Neuron (in vitro differentiated cells): ENCODE measurements at regions not wholly inside any gene's neighbourhood (a gene's known extent, or its start where the extent isn't known, plus 50 kb on each side); places are given as distances from the start of the nearest gene placed in this dataset.

Experiments used
- H2AFZ ChIP-seq: one replicate; pipeline ENCODE4 v1.6.1; 2013; ENCODE audit warnings: low read depth, mild to moderate bottlenecking, inconsistent platforms, low read length, moderate library complexity
- H3K27me3 ChIP-seq: one replicate; pipeline ENCODE4 v1.6.1; 2013; ENCODE audit warnings: low read length; ENCODE audit not compliant: insufficient read depth
- H3K36me3 ChIP-seq: one replicate; pipeline ENCODE4 v1.6.1; 2013; ENCODE audit warnings: low read length; ENCODE audit not compliant: insufficient read depth
- H3K4me1 ChIP-seq: one replicate; pipeline ENCODE4 v1.6.1; 2013; ENCODE audit warnings: low read length; ENCODE audit not compliant: insufficient read depth
- H3K4me3 ChIP-seq: 2 replicates; pipeline ENCODE4 v1.5.1; 2013; ENCODE audit warnings: mild to moderate bottlenecking, low read length, moderate library complexity
- H3K9me3 ChIP-seq: one replicate; pipeline ENCODE4 v1.6.1; 2013; ENCODE audit warnings: low read length

DNA sequence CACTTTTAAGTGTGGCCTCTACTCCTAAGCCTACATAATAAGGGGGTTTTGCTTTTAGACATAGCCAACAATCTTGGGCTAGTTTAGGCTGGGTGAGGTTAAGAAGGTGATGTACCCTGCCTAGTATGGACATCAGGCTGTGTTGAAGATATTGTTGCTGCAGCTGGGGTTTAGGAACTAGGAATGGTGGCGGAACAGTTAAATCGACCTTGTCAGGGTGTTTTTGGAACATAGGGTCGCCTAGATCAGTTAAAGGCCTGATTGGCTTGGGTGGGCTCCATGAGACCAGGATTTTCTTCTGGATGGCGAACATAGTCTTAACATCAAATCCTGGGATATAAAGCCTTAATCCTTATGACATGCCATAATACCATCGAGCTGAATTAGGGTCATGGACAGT is 156.1 kb downstream of the TRIM27 start:
- no peaks in the 10 kb centered on the region for H3K9me3 ChIP-seq
- H2AFZ ChIP-seq = no peak overlapping the region
- no peaks in the 10 kb centered on the region for H3K4me1 ChIP-seq
- H3K4me3 ChIP-seq = no peak overlapping the region
- peaks cover 97% of the 10 kb centered on the region for H3K27me3 ChIP-seq
- H3K36me3 ChIP-seq = no peaks in the 10 kb centered on the region

DNA sequence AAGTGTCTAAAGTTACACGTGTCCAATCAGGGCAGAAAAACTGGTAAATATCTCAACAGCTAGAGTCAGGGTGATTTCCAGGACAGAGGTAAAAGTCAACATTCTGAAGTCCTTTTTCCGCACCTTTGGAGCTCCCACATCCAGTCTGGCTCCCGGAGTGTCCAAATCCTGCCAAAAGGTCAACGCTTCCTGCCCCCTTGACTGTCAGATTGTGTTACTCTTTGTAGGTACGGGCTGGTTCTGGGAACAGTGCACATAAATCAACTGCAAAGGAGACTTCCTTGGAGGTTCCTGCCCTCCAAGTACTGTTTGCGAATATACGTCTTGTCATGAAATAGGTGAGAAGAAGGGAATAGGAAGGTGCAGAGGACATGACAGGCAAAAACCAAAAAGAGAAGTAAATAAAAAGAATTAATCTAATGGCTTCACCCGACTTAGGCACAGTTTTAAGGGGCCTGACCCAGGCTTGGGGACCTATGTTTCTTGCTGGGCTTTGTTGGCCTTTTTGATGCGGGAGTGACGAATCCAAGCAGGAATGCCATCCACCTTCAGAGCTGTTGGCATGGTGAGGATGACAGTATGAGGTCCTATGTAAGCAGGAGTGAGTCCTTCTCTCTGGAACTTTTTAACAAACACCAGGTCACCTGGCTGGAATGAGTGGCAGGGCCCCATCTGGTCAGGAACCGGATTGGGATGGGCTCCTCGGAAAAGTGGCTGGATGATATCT is 155.4 kb downstream of the TRIM27 start:
- Histone ChIP-seq H3K9me3 (no peaks in the 10 kb centered on the region), H3K27me3 (peaks cover 98% of the 10 kb centered on the region), H3K36me3 (no peaks in the 10 kb centered on the region), H3K4me3 (no peak overlapping the region), H2AFZ (no peak overlapping the region), H3K4me1 (no peaks in the 10 kb centered on the region)

DNA sequence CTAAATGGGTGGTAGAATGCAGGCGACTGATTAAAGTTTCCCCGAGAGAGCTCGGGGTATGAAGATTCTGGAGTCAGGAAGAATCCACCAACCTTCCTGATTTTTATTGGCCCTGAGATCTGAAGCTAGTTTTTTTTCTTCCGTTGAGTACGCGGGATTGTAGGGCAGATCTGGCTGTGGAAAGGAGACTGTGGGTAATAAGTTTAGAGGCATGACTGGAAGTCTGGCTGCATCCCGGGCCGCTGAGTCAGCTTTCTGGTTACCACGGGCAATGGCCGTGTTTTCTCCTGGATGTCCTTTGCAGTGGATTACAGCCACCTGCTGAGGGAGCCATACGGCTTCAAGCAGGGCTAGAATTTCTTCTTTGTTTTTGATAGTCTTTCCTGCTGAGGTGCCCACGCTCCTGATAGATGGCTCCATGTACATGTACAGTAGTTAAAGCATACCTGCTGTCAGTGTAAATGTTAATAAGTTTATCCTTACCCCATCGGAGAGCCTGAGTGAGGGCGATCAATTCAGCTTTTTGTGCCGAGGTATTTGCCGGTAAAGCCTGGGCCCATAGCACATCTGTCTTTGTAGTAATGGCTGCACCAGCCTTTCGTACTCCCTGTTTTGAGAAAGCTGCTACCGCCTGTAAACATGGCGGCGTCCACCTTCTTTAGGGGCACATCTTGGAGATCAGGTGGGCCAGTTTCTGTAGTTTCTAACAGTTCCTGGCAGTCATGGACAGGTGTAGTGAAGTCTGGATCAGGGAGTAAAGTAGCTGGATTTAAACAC is 154.0 kb downstream of the TRIM27 start:
- no peaks in the 10 kb centered on the region for H3K4me1 ChIP-seq
- H3K27me3 ChIP-seq = peaks cover 100% of the 10 kb centered on the region
- H3K9me3 ChIP-seq = no peaks in the 10 kb centered on the region
- H3K4me3 ChIP-seq = no peak overlapping the region
- H2AFZ ChIP-seq = no peak overlapping the region
- no peaks in the 10 kb centered on the region for H3K36me3 ChIP-seq

DNA sequence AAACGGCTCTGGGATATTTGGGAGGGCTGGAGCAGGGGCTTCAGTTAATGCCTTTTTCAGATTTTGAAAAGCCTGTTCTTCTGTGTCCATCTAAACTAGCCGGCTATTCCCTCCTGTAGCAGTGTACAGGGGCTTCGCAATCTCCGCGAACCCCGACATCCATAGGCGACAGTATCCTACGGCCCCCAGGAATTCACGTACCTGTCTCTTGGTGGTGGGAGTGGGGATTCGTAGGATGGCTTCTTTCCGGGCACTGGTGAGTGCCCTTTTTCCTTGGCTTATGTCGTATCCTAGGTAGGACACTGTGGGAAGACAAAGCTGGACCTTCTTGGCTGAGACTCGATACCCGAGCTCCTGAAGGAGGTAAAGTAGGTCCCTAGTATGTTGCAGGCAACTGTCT is 153.1 kb downstream of the TRIM27 start:
- Histone ChIP-seq H2AFZ (no peak overlapping the region), H3K36me3 (no peaks in the 10 kb centered on the region), H3K27me3 (peaks cover 100% of the 10 kb centered on the region), H3K4me1 (no peaks in the 10 kb centered on the region), H3K9me3 (no peaks in the 10 kb centered on the region), H3K4me3 (no peak overlapping the region)

DNA sequence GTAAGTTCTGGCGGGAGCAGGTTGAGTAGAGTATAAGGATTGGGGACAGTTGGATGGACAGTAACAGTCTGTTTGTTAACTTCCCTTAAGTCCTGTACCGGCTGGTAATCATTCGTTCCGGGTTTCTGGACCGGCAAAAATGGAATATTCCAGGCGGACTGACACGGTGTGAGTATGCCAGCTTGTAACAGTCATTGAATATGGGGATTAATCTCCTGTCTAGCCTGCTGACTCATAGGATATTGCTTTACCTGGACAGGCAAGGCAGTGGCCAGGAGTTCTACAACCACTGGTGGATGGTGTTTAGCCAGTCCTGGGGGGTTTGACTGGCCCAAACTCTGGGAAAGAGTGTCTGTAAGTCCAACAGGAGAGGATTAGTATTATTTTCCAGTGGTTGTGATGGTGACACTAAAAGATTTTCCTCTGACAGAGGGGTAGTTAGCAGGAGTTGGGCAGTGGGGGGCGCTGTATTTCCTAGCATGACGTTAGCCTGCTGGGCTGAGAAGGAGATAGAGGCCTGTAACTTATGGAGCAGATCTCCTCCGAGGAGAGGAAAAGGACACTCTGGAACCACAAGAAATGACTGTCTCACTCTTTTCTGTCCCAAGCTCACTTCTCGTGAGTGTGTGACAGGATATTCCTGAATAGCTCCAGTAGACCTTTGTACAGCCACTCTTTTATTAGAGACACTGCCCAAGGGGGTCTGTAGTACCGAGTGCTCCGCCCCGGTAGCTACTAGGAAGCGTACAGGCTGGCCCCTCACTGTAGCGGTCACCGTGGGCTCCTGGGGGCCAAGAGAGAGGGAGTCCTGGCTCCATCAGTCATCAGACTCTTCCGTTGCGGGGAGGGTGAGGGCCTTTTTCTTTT is 152.2 kb downstream of the TRIM27 start:
- no peaks in the 10 kb centered on the region for H3K36me3 ChIP-seq
- H2AFZ ChIP-seq = no peak overlapping the region
- H3K4me1 ChIP-seq = no peaks in the 10 kb centered on the region
- H3K9me3 ChIP-seq = no peaks in the 10 kb centered on the region
- H3K4me3 ChIP-seq = no peak overlapping the region
- H3K27me3 ChIP-seq = peaks cover 100% of the 10 kb centered on the region

DNA sequence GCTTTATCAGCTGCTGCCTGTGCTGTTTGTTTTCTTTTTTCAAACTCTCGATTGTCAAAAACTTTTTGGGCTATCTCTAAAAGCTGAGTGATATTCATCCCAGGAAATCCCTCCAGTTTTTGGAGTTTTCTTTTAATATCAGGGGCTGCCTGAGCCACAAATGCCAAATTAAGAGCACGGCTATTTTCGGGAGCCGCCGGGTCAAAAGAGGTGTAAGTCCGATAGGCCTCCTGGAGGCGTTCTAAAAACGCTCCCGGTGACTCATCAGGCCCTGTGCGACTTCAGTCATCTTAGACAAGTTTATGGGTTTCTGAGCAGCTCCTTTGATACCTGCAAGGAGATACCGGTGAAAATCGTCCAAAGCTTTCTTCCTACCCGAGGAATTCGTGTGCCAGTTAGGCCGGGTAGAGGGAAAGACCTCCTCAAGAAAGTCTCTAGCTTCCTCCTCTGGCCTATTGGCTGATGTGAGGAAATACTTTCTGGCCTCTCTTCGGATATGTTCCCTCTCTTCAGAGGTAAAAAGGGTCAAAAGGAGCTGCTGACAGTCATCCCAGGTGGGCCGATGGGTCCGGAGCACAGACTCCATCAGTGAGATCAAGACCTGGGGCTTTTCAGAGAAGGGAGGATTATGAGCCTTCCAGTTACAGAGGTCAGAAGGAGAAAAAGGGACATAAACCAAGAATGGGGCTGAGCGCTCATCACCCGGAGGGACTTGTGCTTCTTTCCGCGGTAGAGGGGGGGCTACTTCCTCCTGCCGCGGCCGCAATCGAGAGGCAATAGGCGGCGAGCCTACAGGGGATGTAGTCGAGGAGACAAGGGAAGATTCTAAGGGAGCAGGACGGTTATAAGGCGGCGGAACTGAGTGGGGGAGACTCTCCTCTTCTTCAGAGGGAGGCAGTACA is 151.1 kb downstream of the TRIM27 start:
- Histone ChIP-seq H3K4me3 (no peak overlapping the region), H2AFZ (no peak overlapping the region)

DNA sequence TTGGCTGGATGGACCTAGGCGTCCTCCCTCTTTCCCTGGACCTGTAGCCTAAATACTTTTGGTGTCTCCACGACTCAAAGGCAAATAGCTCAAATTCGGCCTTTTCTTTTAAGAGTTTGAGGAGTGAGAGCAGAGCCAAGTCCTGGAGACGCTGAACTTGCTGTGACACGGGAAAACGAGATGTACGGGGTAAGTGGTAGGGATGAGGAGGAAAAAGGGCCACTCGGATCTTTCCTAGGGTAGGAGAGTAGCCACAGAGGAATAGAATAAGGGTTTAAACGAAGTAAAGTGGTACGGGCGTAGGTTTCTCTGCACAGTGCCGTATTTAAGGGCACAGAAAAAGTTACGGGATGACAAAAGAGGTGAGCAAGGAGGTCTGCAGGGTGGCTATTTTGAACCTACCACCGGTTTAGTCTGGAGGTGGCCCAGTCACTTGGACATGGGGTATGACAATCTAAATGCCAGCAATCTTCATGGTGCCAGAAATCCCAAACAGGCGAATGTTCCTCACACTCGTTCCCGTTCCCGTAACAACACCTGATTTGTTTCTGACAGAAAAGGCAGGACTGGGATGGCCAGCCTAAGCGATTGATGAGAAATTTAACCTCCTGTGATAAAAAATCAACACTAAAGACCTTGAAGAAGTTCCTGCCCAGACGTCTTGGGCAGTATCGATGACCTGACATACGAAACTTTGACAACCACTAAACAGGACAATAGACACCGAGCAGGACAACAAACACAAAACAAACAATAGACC is 149.3 kb downstream of the TRIM27 start:
- Histone ChIP-seq H2AFZ (no peak overlapping the region), H3K4me3 (no peak overlapping the region), H3K4me1 (no peaks in the 10 kb centered on the region), H3K27me3 (peaks cover 95% of the 10 kb centered on the region), H3K36me3 (no peaks in the 10 kb centered on the region), H3K9me3 (no peaks in the 10 kb centered on the region)

More for the DNA sequence above, 151.1 kb downstream of the TRIM27 start:
- peaks cover 97% of the 10 kb centered on the region for H3K27me3 ChIP-seq
- no peaks in the 10 kb centered on the region for H3K4me1 ChIP-seq
- no peaks in the 10 kb centered on the region for H3K36me3 ChIP-seq
- no peaks in the 10 kb centered on the region for H3K9me3 ChIP-seq

DNA sequence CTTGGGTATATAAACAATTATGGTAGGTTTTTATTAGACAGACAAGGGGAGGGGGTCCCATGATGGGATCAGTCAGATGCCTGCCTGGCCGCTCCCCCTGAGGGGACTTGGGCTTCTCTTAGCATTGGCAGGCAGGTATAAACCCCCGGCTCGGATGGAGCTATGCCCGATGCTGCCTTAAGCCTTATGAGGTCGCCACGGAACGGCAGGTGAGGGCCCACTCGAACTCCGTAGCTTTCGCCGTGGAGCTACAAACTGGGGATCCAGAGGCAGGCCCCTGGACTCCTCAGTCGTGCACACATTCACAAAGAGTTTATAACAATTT is 148.8 kb downstream of the TRIM27 start:
- Histone ChIP-seq H3K9me3 (peaks cover 1% of the 10 kb centered on the region), H3K27me3 (peaks cover 95% of the 10 kb centered on the region), H3K36me3 (no peaks in the 10 kb centered on the region), H3K4me3 (no peak overlapping the region), H3K4me1 (no peaks in the 10 kb centered on the region), H2AFZ (no peak overlapping the region)

DNA sequence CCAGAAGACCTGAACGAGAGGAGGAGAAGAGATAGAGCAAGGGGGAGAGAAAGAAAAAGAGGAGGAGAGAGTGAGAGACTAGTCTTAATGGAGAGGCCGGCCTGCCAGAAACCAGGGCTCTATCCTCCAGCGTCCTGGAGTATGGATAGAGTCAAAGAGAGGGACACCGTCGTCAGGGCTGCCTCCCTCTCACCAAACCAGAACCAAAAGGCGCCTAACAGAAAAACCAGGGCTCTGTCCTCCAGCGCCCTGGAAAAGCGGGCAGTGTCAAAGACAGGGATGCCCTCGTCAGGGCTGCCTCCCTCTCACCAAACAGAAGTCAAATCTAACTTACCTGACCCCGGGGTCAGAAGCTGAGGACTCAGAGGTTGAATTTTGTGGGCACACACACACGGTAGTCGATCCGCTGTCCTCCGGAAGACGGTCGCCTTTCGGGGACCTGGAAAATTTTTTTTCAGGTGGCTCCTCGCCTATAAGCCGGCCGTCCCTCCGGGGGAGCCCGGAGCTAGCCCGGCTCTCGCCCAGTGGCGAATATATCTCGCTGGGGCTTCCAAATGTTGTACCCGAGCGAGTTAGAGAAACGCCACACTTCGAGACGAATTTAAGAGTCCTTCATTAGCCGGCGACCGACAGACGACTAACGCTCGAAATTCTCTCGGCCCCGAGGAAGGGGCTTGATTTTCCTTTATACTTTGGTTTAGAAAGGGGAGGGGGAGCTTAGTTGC is 148.2 kb downstream of the TRIM27 start:
- Histone ChIP-seq H3K4me3 (no peak overlapping the region), H3K27me3 (peaks cover 93% of the 10 kb centered on the region), H3K4me1 (no peaks in the 10 kb centered on the region), H3K36me3 (no peaks in the 10 kb centered on the region), H3K9me3 (peaks cover 1% of the 10 kb centered on the region), H2AFZ (no peak overlapping the region)

DNA sequence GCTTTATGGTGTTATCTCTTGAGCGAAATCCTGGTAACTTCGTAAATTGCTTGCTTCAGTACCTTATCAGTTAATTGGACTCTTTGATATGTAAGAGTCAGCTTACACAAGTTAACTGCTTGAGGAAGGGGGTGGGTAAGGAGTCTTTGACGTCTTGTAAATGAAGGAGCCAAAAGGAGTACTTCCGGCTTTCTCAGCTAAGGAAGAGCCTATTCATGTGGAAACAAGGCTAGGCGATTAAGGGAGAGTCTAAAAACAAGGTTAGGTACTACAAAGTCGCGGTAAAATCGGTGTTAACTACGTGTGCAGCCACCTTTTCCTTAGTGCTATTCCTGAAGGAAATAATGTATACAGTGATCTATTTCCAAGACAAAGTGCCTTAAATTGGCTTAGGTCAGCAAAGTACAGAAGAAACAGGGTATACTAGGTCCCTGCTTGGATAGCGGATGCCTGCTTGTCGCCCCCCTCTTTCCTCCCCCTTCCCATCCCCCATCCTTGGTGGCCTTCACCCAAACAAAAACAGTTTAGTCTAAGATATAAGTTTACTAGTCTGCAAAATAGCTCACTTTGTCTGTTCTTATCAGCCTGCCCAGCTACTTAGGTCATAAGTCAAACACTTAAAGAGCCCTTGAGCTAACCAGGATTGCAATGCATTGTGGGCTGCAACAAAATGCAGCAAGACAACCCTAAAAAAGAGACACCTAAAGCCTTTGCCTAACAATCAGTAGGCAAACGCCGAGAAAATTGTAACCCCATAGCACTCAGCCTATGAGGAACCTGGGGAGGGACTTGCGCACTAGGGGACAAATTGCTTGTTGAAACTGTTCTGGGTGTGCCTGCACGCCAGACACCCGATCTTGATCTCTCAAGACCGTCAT is 147.3 kb downstream of the TRIM27 start:
- no peak overlapping the region for H3K4me3 ChIP-seq
- peaks cover 91% of the 10 kb centered on the region for H3K27me3 ChIP-seq
- H2AFZ ChIP-seq = no peak overlapping the region
- H3K9me3 ChIP-seq = peaks cover 1% of the 10 kb centered on the region
- no peaks in the 10 kb centered on the region for H3K36me3 ChIP-seq
- no peaks in the 10 kb centered on the region for H3K4me1 ChIP-seq

DNA sequence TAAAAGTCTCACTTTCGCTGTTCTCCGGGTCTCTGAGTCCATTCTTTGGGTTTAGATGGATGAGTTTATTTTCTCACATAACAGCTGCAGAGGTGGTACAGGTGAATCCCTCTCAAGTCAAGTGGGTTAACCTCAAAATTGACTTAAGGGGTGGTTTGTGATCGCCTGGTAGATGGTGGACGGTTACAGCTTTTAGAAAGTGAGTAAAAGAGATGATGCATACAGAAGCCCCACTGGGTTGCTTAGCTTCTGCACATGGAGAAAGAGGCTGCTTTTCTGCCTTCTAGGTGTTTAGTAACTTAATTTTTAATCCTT is 146.7 kb downstream of the TRIM27 start:
- H3K36me3 ChIP-seq = no peaks in the 10 kb centered on the region
- peaks cover 91% of the 10 kb centered on the region for H3K27me3 ChIP-seq
- H3K4me1 ChIP-seq = no peaks in the 10 kb centered on the region
- H3K4me3 ChIP-seq = no peak overlapping the region
- H3K9me3 ChIP-seq = peaks cover 3% of the 10 kb centered on the region
- H2AFZ ChIP-seq = no peak overlapping the region
